Trophoblast cell (in vitro differentiated cells and primary cell): ENCODE measurements at regions not wholly inside any gene's neighbourhood (a gene's known extent, or its start where the extent isn't known, plus 50 kb on each side); places are given as distances from the start of the nearest gene placed in this dataset.

Experiments used
- DNase-seq, 2 donors: peaks; one replicate each; pipeline ENCODE4 v3.0.0-alpha.2; 2016
- H2AFZ ChIP-seq: 2 replicates; pipeline ENCODE4 v1.6.1; 2013; ENCODE audit warnings: low read length, moderate library complexity, mild to moderate bottlenecking; ENCODE audit not compliant: insufficient read depth, poor library complexity
- H2AK5ac ChIP-seq: 2 replicates; pipeline ENCODE4 v1.6.1; 2013; ENCODE audit warnings: mild to moderate bottlenecking, low read length
- H2BK120ac ChIP-seq: 2 replicates; pipeline ENCODE4 v1.6.1; 2013; ENCODE audit warnings: low read length, mild to moderate bottlenecking, moderate library complexity; ENCODE audit not compliant: insufficient read depth, poor library complexity
- H2BK12ac ChIP-seq: 2 replicates; pipeline ENCODE4 v1.6.1; 2013; ENCODE audit warnings: mild to moderate bottlenecking, low read length, moderate library complexity
- H2BK5ac ChIP-seq: 2 replicates; pipeline ENCODE4 v1.6.1; 2013; ENCODE audit warnings: low read length, low read depth, moderate library complexity, mild to moderate bottlenecking; ENCODE audit not compliant: poor library complexity
- H3K14ac ChIP-seq: 2 replicates; pipeline ENCODE4 v1.6.1; 2013; ENCODE audit warnings: mild to moderate bottlenecking, low read length
- H3K18ac ChIP-seq: 2 replicates; pipeline ENCODE4 v1.6.1; 2013; ENCODE audit warnings: mild to moderate bottlenecking, low read length
- H3K23ac ChIP-seq: 2 replicates; pipeline ENCODE4 v1.6.1; 2013; ENCODE audit warnings: low read length
- H3K27ac ChIP-seq: 2 replicates; pipeline ENCODE4 v1.5.1; 2013; ENCODE audit warnings: low read depth, mild to moderate bottlenecking, inconsistent platforms, low read length, moderate library complexity
- H3K27me3 ChIP-seq: 2 replicates; pipeline ENCODE4 v1.6.1; 2013; ENCODE audit warnings: inconsistent platforms, mild to moderate bottlenecking, low read length, moderate library complexity; ENCODE audit not compliant: insufficient read depth
- H3K36me3 ChIP-seq, 2 experiments: 1 replicate in 1 of 2; 2 replicates in 1 of 2; pipeline ENCODE4 v1.6.1; 2013; ENCODE audit warnings: low read length in 2 of 2, mild to moderate bottlenecking in 2 of 2, moderate library complexity in 1 of 2; ENCODE audit not compliant: insufficient read depth in 2 of 2, control insufficient read depth in 1 of 2
- H3K4ac ChIP-seq: 2 replicates; pipeline ENCODE4 v1.6.1; 2013; ENCODE audit warnings: low read depth, mild to moderate bottlenecking, low read length, moderate library complexity
- H3K4me1 ChIP-seq, 2 experiments: 1 replicate in 1 of 2; 2 replicates in 1 of 2; pipeline ENCODE4 v1.6.1; 2013; ENCODE audit warnings: low read length in 2 of 2, mild to moderate bottlenecking in 2 of 2, moderate library complexity in 1 of 2; ENCODE audit not compliant: insufficient read depth in 2 of 2, control insufficient read depth in 1 of 2
- H3K4me2 ChIP-seq: 2 replicates; pipeline ENCODE4 v1.6.1; 2013; ENCODE audit warnings: inconsistent platforms, mild to moderate bottlenecking, low read length, moderate library complexity
- H3K4me3 ChIP-seq: 2 replicates; pipeline ENCODE4 v1.5.1; 2013; ENCODE audit warnings: mild to moderate bottlenecking, low read depth, low read length, inconsistent platforms
- H3K79me1 ChIP-seq: one replicate; pipeline ENCODE4 v1.6.1; 2013; ENCODE audit warnings: low read length
- H3K79me2 ChIP-seq: 2 replicates; pipeline ENCODE4 v1.6.1; 2013; ENCODE audit warnings: low read length, mild to moderate bottlenecking; ENCODE audit not compliant: control insufficient read depth, insufficient read depth, poor library complexity
- H3K9ac ChIP-seq: 2 replicates; pipeline ENCODE4 v1.6.1; 2013; ENCODE audit warnings: mild to moderate bottlenecking, low read length
- H3K9me3 ChIP-seq: 2 replicates; pipeline ENCODE4 v1.6.1; 2013; ENCODE audit warnings: low read depth, mild to moderate bottlenecking, control low read depth, inconsistent platforms, low read length; ENCODE audit not compliant: insufficient read depth
- H4K12ac ChIP-seq: 2 replicates; pipeline ENCODE4 v1.6.1; 2013; ENCODE audit warnings: low read depth, mild to moderate bottlenecking, low read length, moderate library complexity
- H4K8ac ChIP-seq: 2 replicates; pipeline ENCODE4 v1.6.1; 2013; ENCODE audit warnings: low read depth, mild to moderate bottlenecking, low read length, moderate library complexity
- H4K91ac ChIP-seq: one replicate; pipeline ENCODE4 v1.6.1; 2013; ENCODE audit warnings: low read depth, mild to moderate bottlenecking, low read length, moderate library complexity
- WGBS: extraction: QIAGEN DNeasy Blood & Tissue Kit; methylation state at CpG from one replicate; pipeline ENCODE4 v1.1.7; 2013; ENCODE audit warnings: missing lambda C conversion rate; ENCODE audit not compliant: insufficient read length, insufficient coverage; ENCODE audit errors: extremely low coverage; 5-methylcytosine and 5-hydroxymethylcytosine counted together

DNA sequence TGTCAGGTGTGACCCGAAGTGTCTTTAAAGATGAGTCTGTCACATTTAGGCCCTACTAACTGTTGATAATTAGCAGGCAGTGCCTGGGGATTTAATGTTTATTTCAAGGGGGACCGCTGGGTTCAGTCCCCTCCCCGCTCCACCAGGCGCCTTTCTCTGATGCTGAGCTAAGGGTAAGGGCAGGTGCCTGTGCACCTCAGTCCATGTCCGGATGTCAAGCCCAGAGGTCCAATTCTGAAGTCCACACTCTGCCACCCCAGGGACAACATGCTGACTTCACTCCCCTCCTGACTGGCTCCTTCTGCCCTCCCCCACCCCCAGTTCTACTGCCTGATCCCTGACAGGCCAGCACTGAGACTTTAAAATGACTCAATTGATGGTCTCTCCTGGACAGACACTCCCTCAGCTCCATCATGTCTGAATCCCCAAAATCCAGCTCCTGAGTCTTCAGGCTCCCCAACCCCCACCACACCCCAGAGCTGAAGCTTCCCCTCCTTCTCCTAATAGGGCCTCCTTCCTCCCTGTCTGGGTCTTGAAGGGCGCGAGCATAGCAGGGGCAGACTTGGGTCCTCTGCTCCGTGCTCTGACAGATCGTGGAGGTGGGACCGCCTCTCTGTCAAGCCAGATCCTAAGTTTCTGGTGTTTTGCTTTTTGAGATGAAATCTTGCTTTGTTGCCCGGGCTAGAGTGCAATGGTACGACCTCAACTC lies 49.8 kb upstream of the ANO1 start:
- H3K79me2 ChIP-seq, result no peaks in the 10 kb centered on the region
- no peak overlapping the region for H4K8ac ChIP-seq
- no peak overlapping the region for H3K4me3 ChIP-seq
- no peaks in the 10 kb centered on the region for H3K27me3 ChIP-seq
- H3K14ac ChIP-seq, result no peak overlapping the region
- no peak overlapping the region for H3K27ac ChIP-seq
- no peak for DNase-seq
- H3K23ac ChIP-seq, result no peak overlapping the region
- H3K36me3 ChIP-seq, result no peaks in the 10 kb centered on the region
- H3K4ac ChIP-seq, result no peak overlapping the region
- H4K12ac ChIP-seq, result no peak overlapping the region
- no peak overlapping the region for H3K4me2 ChIP-seq
- no peak overlapping the region for H2AK5ac ChIP-seq
- H2AFZ ChIP-seq, result no peak overlapping the region
- H3K4me1 ChIP-seq, result no peaks in the 10 kb centered on the region
- H3K18ac ChIP-seq, result no peak overlapping the region
- H3K9ac ChIP-seq, result no peak overlapping the region
- no CpG with 5 or more reads among the region's 12 CpGs for WGBS
- no peak overlapping the region for H2BK12ac ChIP-seq
- H3K9me3 ChIP-seq, result peaks cover 6% of the 10 kb centered on the region
- H3K79me1 ChIP-seq, result no peaks in the 10 kb centered on the region
- H2BK120ac ChIP-seq, result no peak overlapping the region
- H2BK5ac ChIP-seq, result no peak overlapping the region
- H4K91ac ChIP-seq, result no peak overlapping the region
